Natural killer cell (primary cell): ENCODE measurements at regions not wholly inside any gene's neighbourhood (a gene's known extent, or its start where the extent isn't known, plus 50 kb on each side); places are given as distances from the start of the nearest gene placed in this dataset.
"Not testable (repeated sequence)": the region's sequence is repeated elsewhere in the genome, so short reads cannot be mapped to it uniquely, and the experiment has no call there.

ENCODE experiments used
- ATAC-seq, 3 donors: fragments of 150-1000 bp in 2 of 3; fragments of 200-7000 bp in 1 of 3; cut with Tn5 transposase; 1 replicate in 1 of 3; 2 replicates in 2 of 3; pipeline ENCODE4 v1.10.0; 2021; ENCODE audit warnings: mild to moderate bottlenecking in 2 of 3, moderate library complexity in 2 of 3
- DNase-seq, 2 donors: peaks; one replicate each; pipeline versions ENCODE4 v3.0.0 to v3.0.0-alpha.2; 2013 to 2021; ENCODE audit warnings: mixed read lengths in 1 of 2
- H3K27ac ChIP-seq: one replicate; pipeline ENCODE4 v1.5.1; 2013; ENCODE audit warnings: mild to moderate bottlenecking, low read length
- H3K27me3 ChIP-seq: one replicate; pipeline ENCODE4 v1.6.1; 2013; ENCODE audit warnings: low read length; ENCODE audit not compliant: control insufficient read depth, insufficient read depth
- H3K36me3 ChIP-seq: one replicate; pipeline ENCODE4 v1.6.1; 2013; ENCODE audit warnings: low read length; ENCODE audit not compliant: control insufficient read depth, insufficient read depth
- H3K4me1 ChIP-seq: one replicate; pipeline ENCODE4 v1.6.1; 2013; ENCODE audit warnings: low read length; ENCODE audit not compliant: control insufficient read depth, insufficient read depth
- H3K4me3 ChIP-seq: one replicate; pipeline ENCODE4 v1.5.1; 2013; ENCODE audit warnings: low read length
- H3K9me3 ChIP-seq: one replicate; pipeline ENCODE4 v1.6.1; 2013; ENCODE audit warnings: low read length; ENCODE audit not compliant: control insufficient read depth, insufficient read depth
- H3K27ac Mint-ChIP-seq, 2 donors: one replicate each; pipeline ENCODE4 v1.8.0; 2022; ENCODE audit warnings: mild to moderate bottlenecking in 2 of 2, mixed read lengths in 2 of 2, moderate library complexity in 1 of 2
- H3K27me3 Mint-ChIP-seq, 2 donors: one replicate each; pipeline ENCODE4 v1.8.0; 2022; ENCODE audit warnings: low read depth in 2 of 2, mixed read lengths in 2 of 2
- H3K36me3 Mint-ChIP-seq: one replicate; pipeline ENCODE4 v1.8.0; 2022; ENCODE audit warnings: mixed read lengths
- H3K4me1 Mint-ChIP-seq, 2 donors: one replicate each; pipeline ENCODE4 v1.8.0; 2022; ENCODE audit warnings: mixed read lengths in 2 of 2
- H3K4me3 Mint-ChIP-seq: one replicate; pipeline ENCODE4 v1.8.0; 2022; ENCODE audit warnings: mild to moderate bottlenecking, moderate library complexity, mixed read lengths
- H3K9me3 Mint-ChIP-seq, 2 donors: one replicate each; pipeline ENCODE4 v1.8.0; 2022; ENCODE audit warnings: mixed read lengths in 2 of 2
- WGBS: methylation state at CpG from one replicate; pipeline ENCODE4 v1.1.7; 2013; ENCODE audit warnings: missing lambda C conversion rate; ENCODE audit not compliant: insufficient coverage; 5-methylcytosine and 5-hydroxymethylcytosine counted together
- intact Hi-C: fragments of 100-400 bp; cut with micrococcal nuclease; formaldehyde crosslinking; loops from one replicate; pipeline ENCODE4 v1.14.2; 2022
- TF ChIP-seq, protein P1 (sequence below): fragments of 200-600 bp; IDR thresholded peaks from one replicate; pipeline ENCODE4 v1.8.0; 2022; ENCODE audit warnings: antibody characterized with exemption

DNA sequence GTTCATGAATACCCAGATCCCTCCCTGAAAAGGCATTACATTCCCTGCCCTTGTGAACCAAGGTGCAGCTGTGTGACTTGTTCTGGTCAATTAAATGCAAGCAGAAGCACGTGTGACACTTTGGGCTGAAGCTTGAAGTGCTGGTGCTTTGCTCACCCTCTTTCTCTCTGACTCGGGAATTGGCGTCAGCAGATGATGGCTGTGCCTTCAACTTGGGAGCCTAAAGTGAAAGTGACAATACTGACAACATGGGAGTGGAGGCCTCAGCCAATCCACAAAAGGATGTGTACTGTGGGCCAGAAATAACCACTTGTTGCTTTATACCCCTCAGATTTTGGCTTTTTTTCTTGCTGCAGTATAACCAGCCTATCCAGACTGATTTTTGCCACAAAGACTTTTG is 148.3 kb upstream of the THY1 start:
- 57% methylated on average over 3 of the region's 3 CpGs for WGBS
- no peak overlapping the region for H3K27ac ChIP-seq
- Mint-ChIP-seq H3K4me1 (peaks cover 0 to 5% of the 10 kb centered on the region in 2 donors), H3K27me3 (peaks cover 0 to 5% of the 10 kb centered on the region in 2 donors), H3K36me3 (no peaks in the 10 kb centered on the region), H3K27ac (no peak overlapping the region), H3K9me3 (no peaks in the 10 kb centered on the region), H3K4me3 (no peak overlapping the region)
- H3K9me3 ChIP-seq = no peaks in the 10 kb centered on the region
- no peak overlapping the region for H3K4me3 ChIP-seq
- intact Hi-C loops = no loop called here
- H3K4me1 ChIP-seq = peaks cover 11% of the 10 kb centered on the region
- H3K27me3 ChIP-seq = no peaks in the 10 kb centered on the region
- no peaks in the 10 kb centered on the region for H3K36me3 ChIP-seq
- ATAC-seq (peak in 1 of 3 donors; percentile 36), DNase-seq (no peak)
- TF ChIP-seq, protein P1, sequence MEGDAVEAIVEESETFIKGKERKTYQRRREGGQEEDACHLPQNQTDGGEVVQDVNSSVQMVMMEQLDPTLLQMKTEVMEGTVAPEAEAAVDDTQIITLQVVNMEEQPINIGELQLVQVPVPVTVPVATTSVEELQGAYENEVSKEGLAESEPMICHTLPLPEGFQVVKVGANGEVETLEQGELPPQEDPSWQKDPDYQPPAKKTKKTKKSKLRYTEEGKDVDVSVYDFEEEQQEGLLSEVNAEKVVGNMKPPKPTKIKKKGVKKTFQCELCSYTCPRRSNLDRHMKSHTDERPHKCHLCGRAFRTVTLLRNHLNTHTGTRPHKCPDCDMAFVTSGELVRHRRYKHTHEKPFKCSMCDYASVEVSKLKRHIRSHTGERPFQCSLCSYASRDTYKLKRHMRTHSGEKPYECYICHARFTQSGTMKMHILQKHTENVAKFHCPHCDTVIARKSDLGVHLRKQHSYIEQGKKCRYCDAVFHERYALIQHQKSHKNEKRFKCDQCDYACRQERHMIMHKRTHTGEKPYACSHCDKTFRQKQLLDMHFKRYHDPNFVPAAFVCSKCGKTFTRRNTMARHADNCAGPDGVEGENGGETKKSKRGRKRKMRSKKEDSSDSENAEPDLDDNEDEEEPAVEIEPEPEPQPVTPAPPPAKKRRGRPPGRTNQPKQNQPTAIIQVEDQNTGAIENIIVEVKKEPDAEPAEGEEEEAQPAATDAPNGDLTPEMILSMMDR = no peak

DNA sequence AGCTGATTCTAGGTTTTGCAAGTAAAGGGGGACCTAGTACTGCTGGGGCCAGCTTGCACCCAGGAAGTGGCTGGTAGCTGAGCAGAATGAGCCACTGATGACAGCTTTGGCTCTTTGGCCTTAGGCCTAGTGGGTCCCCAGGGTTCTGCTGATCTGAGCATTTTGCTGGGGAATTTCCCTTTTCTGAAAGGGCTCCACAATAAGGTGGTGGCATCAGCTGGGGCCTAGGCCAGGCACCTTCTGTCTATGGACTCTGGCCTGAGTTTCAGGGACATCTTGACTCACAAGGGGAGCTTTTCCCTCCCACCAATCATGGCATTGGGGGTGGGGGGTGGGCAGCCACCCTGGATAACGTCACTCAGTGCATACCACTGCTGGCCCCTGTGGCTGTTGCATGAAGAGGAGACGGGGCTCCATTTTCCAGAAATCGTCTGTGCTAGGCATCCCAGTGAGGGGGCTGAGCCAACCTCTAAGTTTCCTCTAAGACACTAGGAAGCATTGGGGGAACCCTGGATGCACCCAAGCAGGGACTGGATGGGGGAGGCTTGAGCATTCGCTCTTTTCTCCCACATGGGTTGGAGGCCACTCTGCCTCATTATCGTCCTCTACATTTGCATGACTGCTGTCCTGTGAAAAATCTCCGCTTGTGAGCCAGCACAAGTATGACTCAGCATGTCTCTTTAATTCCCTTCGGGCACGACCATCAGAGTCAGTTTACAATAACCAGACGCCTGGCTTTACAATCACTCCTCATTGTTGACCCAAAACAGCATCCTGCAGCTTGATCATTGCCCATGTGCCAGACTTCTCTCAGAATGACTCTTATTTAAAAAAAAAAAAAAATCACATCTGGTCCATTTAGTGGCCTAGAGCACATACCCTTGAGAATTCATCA is 145.0 kb upstream of the THY1 start:
- Histone ChIP-seq H3K4me3 (no peak overlapping the region), H3K4me1 (peaks cover 2% of the 10 kb centered on the region), H3K36me3 (no peaks in the 10 kb centered on the region), H3K9me3 (no peaks in the 10 kb centered on the region), H3K27ac (no peak overlapping the region), H3K27me3 (no peaks in the 10 kb centered on the region)
- no peaks in the 10 kb centered on the region for H3K36me3 Mint-ChIP-seq
- H3K27ac Mint-ChIP-seq = no peak overlapping the region
- H3K4me1 Mint-ChIP-seq = no peaks in the 10 kb centered on the region
- no peaks in the 10 kb centered on the region for H3K9me3 Mint-ChIP-seq
- H3K27me3 Mint-ChIP-seq = peaks cover 3 to 21% of the 10 kb centered on the region in 2 donors
- intact Hi-C loops = no loop called here
- TF ChIP-seq, protein P1 = no peak
- no peak for ATAC-seq
- WGBS = 81% methylated on average over 9 of the region's 9 CpGs
- H3K4me3 Mint-ChIP-seq = no peak overlapping the region
- no peak for DNase-seq

DNA sequence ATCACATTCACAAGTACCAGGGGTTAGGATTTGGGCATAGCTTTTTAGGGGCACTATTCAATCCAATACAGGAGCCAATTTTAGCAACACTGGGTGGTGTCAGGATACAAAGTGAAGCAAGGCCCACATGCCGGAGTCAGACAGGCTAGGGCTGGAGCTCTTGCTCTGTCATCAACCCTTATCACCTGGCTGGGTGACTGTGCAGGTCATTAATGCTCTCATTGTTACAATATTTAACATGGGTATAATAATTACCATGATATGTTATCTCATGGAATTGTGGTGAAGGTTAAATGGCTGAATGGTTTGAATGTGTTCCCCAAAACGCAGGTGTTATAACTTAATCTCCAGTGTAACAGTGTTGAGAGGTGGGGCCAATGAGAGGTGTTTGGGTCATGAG is 143.3 kb upstream of the THY1 start:
- H3K4me1 Mint-ChIP-seq = no peaks in the 10 kb centered on the region
- H3K27me3 Mint-ChIP-seq = peaks cover 9 to 36% of the 10 kb centered on the region in 2 donors

DNA sequence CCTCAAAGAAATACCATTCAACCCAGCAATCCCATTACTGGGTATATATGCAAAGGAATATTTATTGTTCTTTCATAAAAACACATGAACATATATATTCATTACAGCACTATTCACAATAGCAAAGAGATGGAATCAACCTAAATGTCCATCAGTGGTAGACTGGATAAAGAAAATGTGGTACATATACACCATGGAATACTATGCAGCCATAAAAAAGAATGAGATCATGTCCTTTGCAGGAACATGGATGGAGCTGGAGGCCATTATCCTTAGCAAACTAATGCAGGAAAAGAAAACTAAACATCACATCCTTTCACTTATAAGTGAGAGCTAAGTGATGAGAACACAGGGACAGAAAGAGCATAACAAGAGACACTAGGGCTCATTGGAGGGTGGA is 142.7 kb upstream of the THY1 start:
- not testable (repeated sequence) for ATAC-seq

More for the DNA sequence above, 143.3 kb upstream of the THY1 start:
- H3K4me3 ChIP-seq = no peak overlapping the region
- H3K36me3 ChIP-seq = no peaks in the 10 kb centered on the region
- no peaks in the 10 kb centered on the region for H3K9me3 ChIP-seq
- TF ChIP-seq, protein P1 = no peak
- DNase-seq = no peak
- intact Hi-C loops = no loop called here
- Mint-ChIP-seq H3K4me3 (no peak overlapping the region), H3K9me3 (no peaks in the 10 kb centered on the region), H3K36me3 (no peaks in the 10 kb centered on the region), H3K27ac (no peak overlapping the region)
- H3K27ac ChIP-seq = no peak overlapping the region
- H3K27me3 ChIP-seq = no peaks in the 10 kb centered on the region
- no peaks in the 10 kb centered on the region for H3K4me1 ChIP-seq
- 91% methylated on average over 2 of the region's 2 CpGs for WGBS
- no peak for ATAC-seq

More for the DNA sequence above, 142.7 kb upstream of the THY1 start:
- intact Hi-C loops, H3K27ac Mint-ChIP-seq, H3K36me3 Mint-ChIP-seq, H3K4me3 ChIP-seq, H3K9me3 Mint-ChIP-seq, H3K4me3 Mint-ChIP-seq, DNase-seq, H3K27ac ChIP-seq, H3K4me1 Mint-ChIP-seq, H3K27me3 ChIP-seq, H3K36me3 ChIP-seq, H3K9me3 ChIP-seq, H3K4me1 ChIP-seq: not testable (repeated sequence)
- peaks cover 9 to 36% of the 10 kb centered on the region in 2 donors for H3K27me3 Mint-ChIP-seq
